Neuronal stem cell (in vitro differentiated cells): ENCODE measurements at regions not wholly inside any gene's neighbourhood (a gene's known extent, or its start where the extent isn't known, plus 50 kb on each side); places are given as distances from the start of the nearest gene placed in this dataset.

Experiments used
- DNase-seq: peaks from one replicate; pipeline ENCODE4 v3.0.0-alpha.2; 2013; ENCODE audit warnings: low spot score
- H2AFZ ChIP-seq: one replicate; pipeline ENCODE4 v1.6.1; 2013; ENCODE audit warnings: mild to moderate bottlenecking, low read length, inconsistent platforms
- H2AK5ac ChIP-seq: 2 replicates; pipeline ENCODE4 v1.6.1; 2013; ENCODE audit warnings: low read depth, mild to moderate bottlenecking, inconsistent platforms, low read length, moderate library complexity, mixed read lengths
- H2BK120ac ChIP-seq: 2 replicates; pipeline ENCODE4 v1.6.1; 2013; ENCODE audit warnings: low read depth, mild to moderate bottlenecking, inconsistent platforms, low read length, moderate library complexity, mixed read lengths
- H2BK12ac ChIP-seq: one replicate; pipeline ENCODE4 v1.6.1; 2013; ENCODE audit warnings: low read length, inconsistent platforms
- H2BK15ac ChIP-seq: 2 replicates; pipeline ENCODE4 v1.6.1; 2013; ENCODE audit warnings: mild to moderate bottlenecking, low read length, inconsistent platforms, mixed read lengths
- H2BK5ac ChIP-seq: one replicate; pipeline ENCODE4 v1.6.1; 2013; ENCODE audit warnings: inconsistent platforms, mild to moderate bottlenecking, low read length, moderate library complexity
- H3K14ac ChIP-seq: one replicate; pipeline ENCODE4 v1.6.1; 2013; ENCODE audit warnings: low read length, inconsistent platforms
- H3K18ac ChIP-seq: 2 replicates; pipeline ENCODE4 v1.6.1; 2013; ENCODE audit warnings: low read length, inconsistent platforms
- H3K23ac ChIP-seq: 2 replicates; pipeline ENCODE4 v1.6.1; 2013; ENCODE audit warnings: low read depth, mild to moderate bottlenecking, mixed read lengths, low read length, inconsistent platforms; ENCODE audit not compliant: poor library complexity
- H3K27ac ChIP-seq: replicated peaks from 3 replicates; pipeline ENCODE4 v1.5.1; 2013; ENCODE audit warnings: low read length, inconsistent platforms
- H3K27me3 ChIP-seq, 3 experiments: 2 replicates each; pipeline ENCODE4 v1.6.1; 2013; ENCODE audit warnings: low read length in 3 of 3, mild to moderate bottlenecking in 2 of 3, inconsistent platforms in 1 of 3, low read depth in 1 of 3, mixed read lengths in 1 of 3, moderate library complexity in 1 of 3; ENCODE audit not compliant: control insufficient read depth in 3 of 3, insufficient read depth in 3 of 3
- H3K36me3 ChIP-seq, 2 donors: replicated peaks in 1 of 2; 2 replicates each; pipeline ENCODE4 v1.6.1; 2013; ENCODE audit warnings: low read length in 2 of 2; ENCODE audit not compliant: control insufficient read depth in 2 of 2, insufficient read depth in 2 of 2
- H3K4ac ChIP-seq: 2 replicates; pipeline ENCODE4 v1.6.1; 2013; ENCODE audit warnings: inconsistent platforms, mild to moderate bottlenecking, low read length, moderate library complexity
- H3K4me1 ChIP-seq, 2 donors: 1 replicate in 1 of 2; 2 replicates in 1 of 2; pipeline ENCODE4 v1.6.1; 2013; ENCODE audit warnings: low read length in 2 of 2, low read depth in 1 of 2; ENCODE audit not compliant: control insufficient read depth in 2 of 2, insufficient read depth in 1 of 2
- H3K4me2 ChIP-seq: one replicate; pipeline ENCODE4 v1.6.1; 2013; ENCODE audit warnings: mild to moderate bottlenecking, low read length, inconsistent platforms; ENCODE audit not compliant: insufficient read depth, poor library complexity, severe bottlenecking
- H3K4me3 ChIP-seq, 2 donors: 2 replicates each; pipeline ENCODE4 v1.5.1; 2013; ENCODE audit warnings: low read length in 2 of 2, mild to moderate bottlenecking in 2 of 2, inconsistent platforms in 1 of 2, moderate library complexity in 1 of 2
- H3K79me1 ChIP-seq: one replicate; pipeline ENCODE4 v1.6.1; 2013; ENCODE audit warnings: low read depth, mild to moderate bottlenecking, inconsistent platforms, low read length, moderate library complexity
- H3K9ac ChIP-seq: one replicate; pipeline ENCODE4 v1.6.1; 2013; ENCODE audit warnings: mild to moderate bottlenecking, low read depth, low read length, inconsistent platforms; ENCODE audit not compliant: poor library complexity
- H3K9me3 ChIP-seq, 2 donors: replicated peaks in 1 of 2; 2 replicates each; pipeline versions ENCODE3 to v1.6.1; 2013; ENCODE audit warnings: low read length in 2 of 2, mild to moderate bottlenecking in 2 of 2, inconsistent platforms in 1 of 2, low read depth in 1 of 2, mixed read lengths in 1 of 2, moderate library complexity in 1 of 2; ENCODE audit not compliant: control insufficient read depth in 2 of 2, insufficient read depth in 1 of 2
- H4K8ac ChIP-seq: one replicate; pipeline ENCODE4 v1.6.1; 2013; ENCODE audit warnings: low read depth, mild to moderate bottlenecking, inconsistent platforms, low read length, moderate library complexity
- H4K91ac ChIP-seq: one replicate; pipeline ENCODE4 v1.6.1; 2013; ENCODE audit warnings: low read length, low read depth, mild to moderate bottlenecking, inconsistent platforms; ENCODE audit not compliant: poor library complexity
- WGBS, 2 donors: extraction: QIAGEN DNeasy Blood & Tissue Kit; methylation state at CpG; one replicate each; pipeline ENCODE4 v1.1.7; 2013; ENCODE audit warnings: missing lambda C conversion rate in 2 of 2, mixed read lengths in 1 of 2; ENCODE audit not compliant: insufficient read length in 2 of 2, insufficient replicate concordance in 1 of 2; ENCODE audit errors: extremely low coverage in 2 of 2; 5-methylcytosine and 5-hydroxymethylcytosine counted together

DNA sequence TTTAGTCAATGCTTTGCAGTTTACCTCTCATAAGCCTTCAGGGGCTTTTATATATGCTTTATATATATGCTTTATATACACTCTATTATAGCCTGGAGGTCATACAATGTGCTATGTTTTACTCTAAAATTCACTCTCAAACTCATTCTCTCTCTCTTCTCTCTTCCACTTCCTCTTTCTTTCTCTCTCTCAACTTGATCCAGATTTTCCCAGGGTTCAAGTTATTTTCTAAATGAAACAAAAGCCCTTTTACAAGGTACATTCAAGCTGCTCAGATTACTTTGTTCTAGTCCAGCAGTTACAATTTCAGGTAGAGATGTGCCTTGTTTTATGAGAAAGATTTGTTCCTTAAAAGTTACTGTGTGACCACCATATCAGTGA is 79.6 kb upstream of the ACP3 start:
- Histone ChIP-seq H3K14ac (no peak overlapping the region), H3K4me1 (no peaks in the 10 kb centered on the region), H3K27ac (no peak overlapping the region), H3K23ac (no peak overlapping the region), H3K9me3 (no peaks in the 10 kb centered on the region), H3K36me3 (no peaks in the 10 kb centered on the region), H3K79me1 (no peaks in the 10 kb centered on the region), H2BK120ac (no peak overlapping the region), H3K4ac (no peak overlapping the region), H3K27me3 (no peaks in the 10 kb centered on the region), H3K4me3 (no peak overlapping the region), H3K9ac (no peak overlapping the region), H2AK5ac (no peak overlapping the region), H2AFZ (no peak overlapping the region), H2BK12ac (no peak overlapping the region), H4K8ac (no peak overlapping the region), H2BK5ac (no peak overlapping the region), H4K91ac (no peak overlapping the region), H3K18ac (no peak overlapping the region), H2BK15ac (no peak overlapping the region), H3K4me2 (no peak overlapping the region)
- DNase-seq, result no peak

DNA sequence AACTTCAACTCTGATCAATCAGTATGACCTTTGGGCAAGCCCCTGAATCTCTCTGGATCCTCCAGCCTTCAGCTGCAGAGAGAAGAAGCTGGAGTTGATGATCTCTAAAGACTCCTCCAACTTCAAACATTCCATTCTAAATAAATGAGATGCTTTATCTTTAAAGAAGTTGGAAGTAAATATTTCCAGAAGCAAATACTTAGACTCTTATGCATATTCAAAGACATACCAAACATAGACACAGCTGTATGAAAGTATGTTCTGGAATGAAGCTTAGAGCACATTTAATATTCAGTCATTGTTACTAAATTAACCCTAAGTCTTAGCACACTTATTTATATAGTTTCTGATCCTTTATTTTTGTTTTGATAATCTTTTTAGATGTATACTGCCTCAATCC is 77.6 kb upstream of the ACP3 start:
- H3K4ac ChIP-seq, result no peak overlapping the region
- no peaks in the 10 kb centered on the region for H3K9me3 ChIP-seq
- H2AFZ ChIP-seq, result no peak overlapping the region
- H3K36me3 ChIP-seq, result no peaks in the 10 kb centered on the region
- no peaks in the 10 kb centered on the region for H3K27me3 ChIP-seq
- no peak overlapping the region for H3K23ac ChIP-seq
- H3K27ac ChIP-seq, result no peak overlapping the region
- DNase-seq, result no peak
- H3K79me1 ChIP-seq, result no peaks in the 10 kb centered on the region
- H4K8ac ChIP-seq, result no peak overlapping the region
- no peak overlapping the region for H2BK12ac ChIP-seq
- H2BK15ac ChIP-seq, result no peak overlapping the region
- no peak overlapping the region for H3K4me2 ChIP-seq
- no peak overlapping the region for H2BK5ac ChIP-seq
- no peak overlapping the region for H3K18ac ChIP-seq
- no peak overlapping the region for H3K9ac ChIP-seq
- no peaks in the 10 kb centered on the region for H3K4me1 ChIP-seq
- no peak overlapping the region for H2AK5ac ChIP-seq
- H3K4me3 ChIP-seq, result no peak overlapping the region
- no peak overlapping the region for H2BK120ac ChIP-seq
- H4K91ac ChIP-seq, result no peak overlapping the region
- no peak overlapping the region for H3K14ac ChIP-seq

DNA sequence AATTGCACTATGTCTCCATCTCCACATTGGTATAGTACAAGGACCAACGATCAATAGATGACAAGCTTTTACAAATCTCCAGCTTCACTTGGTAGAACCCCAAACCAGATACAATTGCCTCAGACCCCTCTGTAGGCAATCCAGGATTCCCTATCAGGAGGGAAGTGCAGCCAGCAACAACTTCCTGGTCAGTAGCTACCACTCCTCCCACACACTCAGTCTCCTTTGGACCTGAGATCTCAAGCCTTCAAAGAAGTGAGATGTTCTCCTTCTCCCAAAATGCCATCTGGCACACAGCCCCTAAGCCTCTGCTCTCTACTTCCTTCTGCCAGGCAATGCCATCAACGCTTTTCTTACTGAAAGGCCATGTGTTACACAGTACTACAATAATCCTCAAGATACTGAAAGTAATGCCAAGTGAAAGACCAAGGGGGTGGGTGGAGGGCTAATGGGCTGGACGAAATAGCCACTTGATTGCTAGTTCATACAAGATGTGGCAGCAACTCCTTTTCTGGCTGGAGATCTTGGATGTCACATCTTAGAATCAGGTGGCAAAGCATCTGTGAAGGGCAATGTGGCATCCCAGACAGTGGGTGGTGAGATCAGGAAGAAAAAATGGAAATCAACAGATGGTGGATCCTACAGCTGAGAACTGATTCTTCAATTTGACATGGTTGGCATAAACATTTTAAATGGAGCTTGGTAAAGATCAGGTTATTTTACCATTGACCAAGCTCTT is 75.3 kb upstream of the ACP3 start:
- Histone ChIP-seq H3K4me3 (no peak overlapping the region), H2BK15ac (no peak overlapping the region), H4K8ac (no peak overlapping the region)

DNA sequence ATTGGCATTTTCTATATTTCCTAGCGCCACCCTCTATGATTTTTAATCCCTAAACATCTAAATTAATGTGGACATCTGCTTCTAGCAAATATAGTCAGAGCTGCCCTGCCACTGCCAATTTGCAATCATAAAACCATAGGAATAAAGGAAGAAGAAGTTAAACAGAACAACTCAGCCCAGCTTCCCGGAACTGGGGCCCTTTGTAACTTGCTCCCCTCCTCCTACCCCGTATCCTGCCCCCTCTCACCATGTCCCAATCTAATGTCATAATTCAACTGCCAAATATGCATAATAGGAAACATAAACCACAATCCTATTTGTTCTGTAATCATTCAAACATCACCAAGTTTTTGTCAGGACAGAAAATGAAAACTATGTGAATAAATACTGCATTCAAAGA is 74.4 kb upstream of the ACP3 start:
- Histone ChIP-seq H3K4me2 (no peak overlapping the region), H3K36me3 (no peaks in the 10 kb centered on the region), H2BK15ac (no peak overlapping the region), H3K9ac (no peak overlapping the region), H3K9me3 (no peaks in the 10 kb centered on the region), H2BK5ac (no peak overlapping the region), H2BK120ac (no peak overlapping the region), H3K27ac (no peak overlapping the region), H3K27me3 (no peaks in the 10 kb centered on the region), H4K91ac (no peak overlapping the region), H3K4ac (no peak overlapping the region), H3K79me1 (no peaks in the 10 kb centered on the region), H3K4me1 (no peaks in the 10 kb centered on the region), H2AK5ac (no peak overlapping the region), H2AFZ (no peak overlapping the region), H3K4me3 (no peak overlapping the region), H3K14ac (no peak overlapping the region), H3K23ac (no peak overlapping the region), H3K18ac (no peak overlapping the region), H4K8ac (no peak overlapping the region), H2BK12ac (no peak overlapping the region)
- no CpG with 5 or more reads among the region's 3 CpGs for WGBS, 2 donors
- no peak for DNase-seq

More for the DNA sequence above, 75.3 kb upstream of the ACP3 start:
- Histone ChIP-seq H3K14ac (no peak overlapping the region), H3K27me3 (no peaks in the 10 kb centered on the region), H3K36me3 (no peaks in the 10 kb centered on the region), H3K18ac (no peak overlapping the region), H2BK12ac (no peak overlapping the region), H3K9ac (no peak overlapping the region), H3K79me1 (no peaks in the 10 kb centered on the region), H2BK5ac (no peak overlapping the region), H3K9me3 (no peaks in the 10 kb centered on the region), H3K4ac (no peak overlapping the region), H2AK5ac (no peak overlapping the region), H2BK120ac (no peak overlapping the region), H3K23ac (no peak overlapping the region), H3K4me2 (no peak overlapping the region), H3K4me1 (no peaks in the 10 kb centered on the region), H4K91ac (no peak overlapping the region), H2AFZ (no peak overlapping the region), H3K27ac (no peak overlapping the region)
- no CpG with 5 or more reads among the region's 3 CpGs for WGBS, 2 donors
- no peak for DNase-seq
